Nucleus accumbens (tissue), 56 donors: ENCODE measurements at regions not wholly inside any gene's neighbourhood (a gene's known extent, or its start where the extent isn't known, plus 50 kb on each side); places are given as distances from the start of the nearest gene placed in this dataset.

Source experiments
- DNase-seq, 56 donors: peaks; one replicate each; lab custom pipeline; 2025; lab: John Stamatoyannopoulos, UW

GRCh38 chr3:89624494-89624893 lies 517.1 kb downstream of the EPHA3 start:
- DNase-seq: no peak

GRCh38 chr3:89625945-89626344 lies 518.5 kb downstream of the EPHA3 start:
- DNase-seq: no peak

- DNase-seq: no peak
These were observed 521.6 kb downstream of the EPHA3 start for GRCh38 chr3:89628856-89629670.

GRCh38 chr3:89635137-89635536 lies 527.7 kb downstream of the EPHA3 start:
- no peak for DNase-seq

- no peak for DNase-seq
These were observed 537.3 kb downstream of the EPHA3 start for GRCh38 chr3:89644716-89645115.

- no peak for DNase-seq
These were observed 542.0 kb downstream of the EPHA3 start for GRCh38 chr3:89649431-89649830.

GRCh38 chr3:89654031-89654430 lies 546.6 kb downstream of the EPHA3 start:
- no peak for DNase-seq

- no peak for DNase-seq
These were observed 549.0 kb downstream of the EPHA3 start for GRCh38 chr3:89656388-89656787.

GRCh38 chr3:89679686-89680085 lies 572.3 kb downstream of the EPHA3 start:
- DNase-seq: no peak

GRCh38 chr3:89682556-89682955 lies 575.1 kb downstream of the EPHA3 start:
- no peak for DNase-seq

GRCh38 chr3:89685731-89686130 lies 578.3 kb downstream of the EPHA3 start:
- no peak for DNase-seq

GRCh38 chr3:89690646-89691045 lies 583.2 kb downstream of the EPHA3 start:
- DNase-seq: no peak

- no peak for DNase-seq
These were observed 585.2 kb downstream of the EPHA3 start for GRCh38 chr3:89692601-89693000.

- DNase-seq: no peak
These were observed 590.0 kb downstream of the EPHA3 start for GRCh38 chr3:89697321-89697916.

- DNase-seq: no peak
These were observed 590.9 kb downstream of the EPHA3 start for GRCh38 chr3:89698208-89698830.

GRCh38 chr3:89699229-89699628 lies 591.8 kb downstream of the EPHA3 start:
- DNase-seq: no peak

GRCh38 chr3:89699771-89700170 lies 592.4 kb downstream of the EPHA3 start:
- DNase-seq: no peak

GRCh38 chr3:89702404-89702803 lies 595.0 kb downstream of the EPHA3 start:
- no peak for DNase-seq

- DNase-seq: no peak
These were observed 605.8 kb downstream of the EPHA3 start for GRCh38 chr3:89713196-89713595.

GRCh38 chr3:89714237-89714636 lies 606.8 kb downstream of the EPHA3 start:
- DNase-seq: no peak

- no peak for DNase-seq
These were observed 632.9 kb downstream of the EPHA3 start for GRCh38 chr3:89740080-89740880.
